Kidney (tissue), 13 donors: ENCODE measurements at regions not wholly inside any gene's neighbourhood (a gene's known extent, or its start where the extent isn't known, plus 50 kb on each side); places are given as distances from the start of the nearest gene placed in this dataset.
"Not testable (repeated sequence)": the region's sequence is repeated elsewhere in the genome, so short reads cannot be mapped to it uniquely, and the experiment has no call there.

Experiments
- DNase-seq, 5 donors: peaks; one replicate each; pipeline ENCODE4 v3.0.0-alpha.2; 2013 to 2020
- FAIRE-seq: peaks from 2 replicates; lab custom pipeline; 2012; peaks lifted over from hg19 to GRCh38; lab: Jason Lieb, UNC
- H3K27ac ChIP-seq, 2 donors: one replicate each; pipeline ENCODE4 v1.7.0; 2013; ENCODE audit warnings: low read depth in 2 of 2, low read length in 2 of 2, inconsistent platforms in 1 of 2
- H3K27me3 ChIP-seq: one replicate; pipeline ENCODE4 v1.7.1; 2013; ENCODE audit warnings: low read length, inconsistent platforms; ENCODE audit not compliant: control insufficient read depth, insufficient read depth
- H3K36me3 ChIP-seq, 3 donors: one replicate each; pipeline versions ENCODE4 v1.7.0 to v1.7.1; 2013; ENCODE audit warnings: low read length in 3 of 3, control low read depth in 1 of 3, inconsistent platforms in 1 of 3; ENCODE audit not compliant: insufficient read depth in 3 of 3, control insufficient read depth in 2 of 3
- H3K4me1 ChIP-seq, 3 donors: one replicate each; pipeline versions ENCODE4 v1.7.0 to v1.7.1; 2013; ENCODE audit warnings: low read length in 3 of 3, inconsistent platforms in 1 of 3, low read depth in 1 of 3; ENCODE audit not compliant: control insufficient read depth in 2 of 3, insufficient read depth in 2 of 3
- H3K4me3 ChIP-seq, 3 donors: one replicate each; pipeline versions ENCODE4 v1.7.0 to v1.8.1; 2013; ENCODE audit warnings: low read length in 3 of 3, control low read depth in 1 of 3, inconsistent platforms in 1 of 3
- H3K9ac ChIP-seq, 3 donors: one replicate each; pipeline versions ENCODE4 v1.7.0 to v1.7.1; 2013; ENCODE audit warnings: low read length in 3 of 3, control low read depth in 1 of 3, inconsistent platforms in 1 of 3
- H3K9me3 ChIP-seq, 3 donors: one replicate each; pipeline versions ENCODE4 v1.7.0 to v1.7.1; 2013; ENCODE audit warnings: low read length in 3 of 3, control low read depth in 1 of 3, inconsistent platforms in 1 of 3; ENCODE audit not compliant: control insufficient read depth in 2 of 3, insufficient read depth in 1 of 3
- intact Hi-C: fragments of 100-400 bp; cut with DNase I; formaldehyde crosslinking; loops from one replicate; pipeline ENCODE4 v1.11.1; 2022
- TF ChIP-seq, protein P1 (sequence below): IDR thresholded peaks from 3 replicates; pipeline ENCODE4 v1.5.1; 2012; ENCODE audit warnings: mild to moderate bottlenecking, moderate library complexity, borderline replicate concordance; ENCODE audit not compliant: insufficient read depth; ENCODE audit errors: extremely low read depth
- donor health status: control.
- donor health status: control.
- donor health status: control.
- donor health status: control.
- donor health status: control.
- donor health status: DM: yes; HTN: yes; CAD: no.
- donor health status: Normal renal cell carcinoma (clear cell type).

DNA sequence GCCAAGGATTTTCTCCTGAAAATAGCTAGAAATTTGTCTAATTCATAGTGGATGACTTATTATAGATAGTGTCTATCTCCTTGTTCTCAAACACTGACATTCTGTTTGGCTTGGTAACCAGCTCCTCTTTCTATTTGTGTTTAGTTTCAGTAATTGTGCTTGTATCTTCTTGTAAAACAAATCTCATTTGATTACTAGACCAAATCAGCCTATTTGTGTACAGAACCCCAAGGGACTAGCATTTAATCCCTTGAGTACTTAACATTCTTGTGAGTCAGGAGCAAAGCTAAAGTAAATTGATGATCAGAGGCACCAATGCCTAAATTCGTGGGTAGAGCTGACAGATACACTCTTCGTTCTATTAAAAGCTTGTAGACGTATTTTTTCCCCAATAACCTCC is 306.5 kb upstream of the SLITRK3 start:
- TF ChIP-seq, protein P1, sequence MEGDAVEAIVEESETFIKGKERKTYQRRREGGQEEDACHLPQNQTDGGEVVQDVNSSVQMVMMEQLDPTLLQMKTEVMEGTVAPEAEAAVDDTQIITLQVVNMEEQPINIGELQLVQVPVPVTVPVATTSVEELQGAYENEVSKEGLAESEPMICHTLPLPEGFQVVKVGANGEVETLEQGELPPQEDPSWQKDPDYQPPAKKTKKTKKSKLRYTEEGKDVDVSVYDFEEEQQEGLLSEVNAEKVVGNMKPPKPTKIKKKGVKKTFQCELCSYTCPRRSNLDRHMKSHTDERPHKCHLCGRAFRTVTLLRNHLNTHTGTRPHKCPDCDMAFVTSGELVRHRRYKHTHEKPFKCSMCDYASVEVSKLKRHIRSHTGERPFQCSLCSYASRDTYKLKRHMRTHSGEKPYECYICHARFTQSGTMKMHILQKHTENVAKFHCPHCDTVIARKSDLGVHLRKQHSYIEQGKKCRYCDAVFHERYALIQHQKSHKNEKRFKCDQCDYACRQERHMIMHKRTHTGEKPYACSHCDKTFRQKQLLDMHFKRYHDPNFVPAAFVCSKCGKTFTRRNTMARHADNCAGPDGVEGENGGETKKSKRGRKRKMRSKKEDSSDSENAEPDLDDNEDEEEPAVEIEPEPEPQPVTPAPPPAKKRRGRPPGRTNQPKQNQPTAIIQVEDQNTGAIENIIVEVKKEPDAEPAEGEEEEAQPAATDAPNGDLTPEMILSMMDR = no peak
- H3K27ac ChIP-seq = no peak overlapping the region
- H3K36me3 ChIP-seq = no peaks in the 10 kb centered on the region
- DNase-seq (no peak), FAIRE-seq (no peak)
- H3K27me3 ChIP-seq = no peaks in the 10 kb centered on the region
- intact Hi-C loops = no loop called here
- no peaks in the 10 kb centered on the region for H3K4me1 ChIP-seq
- no peak overlapping the region for H3K9ac ChIP-seq
- H3K9me3 ChIP-seq = peaks cover 0 to 3% (median 0%) of the 10 kb centered on the region in 3 donors
- H3K4me3 ChIP-seq = no peak overlapping the region

DNA sequence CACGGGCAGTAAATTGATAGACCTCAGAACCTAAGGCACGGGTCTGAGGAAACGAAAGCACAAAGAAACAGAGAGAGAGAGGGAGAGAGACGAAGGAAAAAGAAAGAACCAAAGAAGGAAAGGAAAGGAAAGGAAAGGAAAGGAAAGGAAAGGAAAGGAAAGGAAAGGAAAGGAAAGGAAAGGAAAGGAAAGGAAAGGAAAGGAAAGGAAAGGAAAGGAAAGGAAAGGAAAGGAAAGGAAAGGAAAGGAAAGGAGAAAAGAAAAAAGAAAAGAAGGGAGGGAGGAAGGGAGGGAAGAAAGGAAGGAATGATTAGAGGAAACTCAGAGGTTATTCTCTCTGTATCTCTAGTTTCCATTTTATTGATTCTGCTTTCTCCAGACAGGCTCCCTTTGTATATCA is 302.6 kb upstream of the SLITRK3 start:
- intact Hi-C loops, H3K27me3 ChIP-seq, H3K4me1 ChIP-seq, FAIRE-seq, H3K27ac ChIP-seq, DNase-seq, H3K4me3 ChIP-seq, H3K9ac ChIP-seq, H3K36me3 ChIP-seq, H3K9me3 ChIP-seq: not testable (repeated sequence)

DNA sequence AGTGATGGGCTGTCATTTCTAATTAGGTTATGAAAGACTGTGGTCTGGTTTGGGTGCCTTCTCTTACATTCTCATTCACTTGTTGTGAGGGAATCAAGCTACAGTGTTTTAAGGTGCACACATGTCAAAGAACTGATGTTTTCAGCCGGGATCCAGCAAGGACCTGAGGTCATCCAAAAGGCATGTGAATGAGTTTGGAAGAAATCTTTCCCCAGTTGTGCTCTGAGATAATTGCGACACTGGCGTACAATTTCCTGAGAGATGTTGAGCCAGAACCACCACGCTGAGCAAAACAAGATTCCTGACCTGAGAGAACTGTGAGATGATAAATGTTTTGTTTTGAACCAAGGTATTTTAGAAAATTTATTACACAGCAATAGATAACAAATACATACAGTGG is 295.3 kb upstream of the SLITRK3 start:
- Histone ChIP-seq H3K9me3 (no peaks in the 10 kb centered on the region), H3K27me3 (no peaks in the 10 kb centered on the region), H3K36me3 (no peaks in the 10 kb centered on the region), H3K4me1 (no peaks in the 10 kb centered on the region), H3K27ac (no peak overlapping the region), H3K4me3 (no peak overlapping the region), H3K9ac (no peak overlapping the region)
- FAIRE-seq (no peak), DNase-seq (no peak)
- intact Hi-C loops = no loop called here
- TF ChIP-seq, protein P1 = no peak

DNA sequence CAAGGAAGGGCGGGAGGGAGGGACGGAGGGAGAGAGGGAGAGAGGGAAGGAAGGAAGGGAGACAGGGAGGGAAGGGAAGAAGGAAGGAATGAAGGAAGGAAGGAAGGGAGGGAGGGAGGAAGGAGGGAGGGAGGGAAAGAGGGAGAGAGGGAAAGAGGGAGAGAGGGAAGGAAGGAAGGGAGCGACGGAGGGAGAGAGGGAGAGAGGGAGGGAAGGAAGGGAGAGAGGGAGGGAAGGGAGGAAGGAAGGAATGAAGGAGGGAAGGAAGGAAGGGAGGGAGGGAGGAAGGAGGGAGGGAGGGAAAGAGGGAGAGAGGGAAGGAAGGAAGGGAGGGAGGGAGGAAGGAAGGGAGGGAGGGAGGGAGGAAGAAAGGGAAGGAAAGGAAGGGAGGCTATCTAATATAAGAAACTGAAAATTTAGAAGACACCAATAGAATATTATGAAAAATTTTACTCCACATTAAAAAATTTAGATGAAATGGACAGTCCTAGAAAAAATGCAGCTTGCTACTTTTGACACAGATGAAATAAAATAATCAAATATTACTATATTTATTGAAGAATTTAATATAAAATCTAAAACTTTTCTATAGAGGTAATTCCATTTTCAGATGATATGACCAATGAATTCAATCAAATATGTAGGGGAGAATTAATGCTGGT is 280.3 kb upstream of the SLITRK3 start:
- DNase-seq = no peak
- Histone ChIP-seq H3K36me3 (no peaks in the 10 kb centered on the region), H3K9ac (no peak overlapping the region), H3K27me3 (no peaks in the 10 kb centered on the region), H3K4me3 (no peak overlapping the region), H3K27ac (no peak overlapping the region), H3K9me3 (peaks cover 0 to 4% (median 0%) of the 10 kb centered on the region in 3 donors), H3K4me1 (no peaks in the 10 kb centered on the region)
- intact Hi-C loops = no loop called here
- TF ChIP-seq, protein P1 = no peak
- FAIRE-seq = no peak
